GM12878 (cell line): ENCODE measurements at regions not wholly inside any gene's neighbourhood (a gene's known extent, or its start where the extent isn't known, plus 50 kb on each side); places are given as distances from the start of the nearest gene placed in this dataset.

Source experiments
- CEBPB ChIP-seq, 2 experiments: fragments of 150-350 bp in 1 of 2; IDR thresholded peaks; 2 replicates each; pipeline ENCODE4 v1.6.1; 2012 to 2014; ENCODE audit warnings: low read depth in 2 of 2, low read length in 2 of 2, borderline replicate concordance in 1 of 2, inconsistent platforms in 1 of 2
- ETV6 ChIP-seq, 2 experiments: fragments of 450-650 bp in 1 of 2; IDR thresholded peaks in 1 of 2; conservative IDR thresholded peaks in 1 of 2; 2 replicates each; pipeline ENCODE4 v1.6.1; 2014; ENCODE audit warnings: antibody characterized with exemption in 1 of 2, borderline replicate concordance in 1 of 2, low read depth in 1 of 2, mild to moderate bottlenecking in 1 of 2, moderate library complexity in 1 of 2
- MEF2A ChIP-seq: IDR thresholded peaks from 2 replicates; pipeline ENCODE4 v1.6.1; 2011; ENCODE audit warnings: low read depth, mild to moderate bottlenecking, low read length, moderate library complexity; ENCODE audit not compliant: insufficient read depth
- PRDM15 ChIP-seq: fragments of 450-650 bp; formaldehyde crosslinking; IDR thresholded peaks from 2 replicates; pipeline ENCODE4 v1.4.0; 2020; ENCODE audit warnings: mild to moderate bottlenecking, moderate library complexity
- SPI1 ChIP-seq: IDR thresholded peaks from 2 replicates; pipeline ENCODE4 v1.6.1; 2011; ENCODE audit warnings: low read depth, mild to moderate bottlenecking, low read length, moderate library complexity, borderline replicate concordance; ENCODE audit not compliant: insufficient read depth
- ZBTB4 ChIP-seq: fragments of 450-650 bp; formaldehyde crosslinking; IDR thresholded peaks from 2 replicates; pipeline ENCODE4 v1.4.0; 2022; ENCODE audit warnings: mild to moderate bottlenecking, moderate library complexity
- ZSCAN29 ChIP-seq: fragments of 450-650 bp; IDR thresholded peaks from 2 replicates; pipeline ENCODE4 v1.6.1; 2017; ENCODE audit warnings: mild to moderate bottlenecking, moderate library complexity

- TF ChIP-seq ZBTB4 (CRISPR knock-in tag), result no peak
- no peak for TF ChIP-seq ZSCAN29
- no peak for TF ChIP-seq ETV6 (conservative IDR thresholded peaks at IDR 0.05 in 1 of 2, IDR thresholded peaks at IDR 0.05 in 1 of 2; ENCODE audit: borderline replicate concordance in 1 of 2, low read depth in 1 of 2)
- no peak for TF ChIP-seq MEF2A
- no peak for TF ChIP-seq SPI1
- no peak for TF ChIP-seq CEBPB (IDR thresholded peaks at IDR 0.05; ENCODE audit: borderline replicate concordance in 1 of 2, low read depth in 2 of 2, low read length in 2 of 2)
- no peak for TF ChIP-seq PRDM15 (CRISPR knock-in tag)
These were observed 239.5 kb upstream of the HES1 start (continued) for GRCh38 chr3:193896419-193896818.
